ENCODE measurements at regions not wholly inside any gene's neighbourhood (a gene's known extent, or its start where the extent isn't known, plus 50 kb on each side); places are given as distances from the start of the nearest gene placed in this dataset.

GRCh38 chr16:86051368-86052114 is 152.6 kb downstream of the IRF8 start (continued):
- no peak for TF ChIP-seq EZH2phosphoT487 (IDR thresholded peaks at IDR 0.05; ENCODE audit: borderline replicate concordance)
- TF ChIP-seq SP1 (IDR thresholded peaks at IDR 0.05; ENCODE audit: low read depth) = no peak
- no peak for TF ChIP-seq ELF1 (IDR thresholded peaks at IDR 0.05; ENCODE audit: borderline replicate concordance, low read depth)
- TF ChIP-seq CEBPB (IDR thresholded peaks at IDR 0.05; ENCODE audit: low read depth) = no peak
- no peak for TF ChIP-seq FOSL1 (IDR thresholded peaks at IDR 0.05; ENCODE audit: low read depth)
- TF ChIP-seq ZNF274 (IDR thresholded peaks at IDR 0.05; ENCODE audit: low read depth, low read length) = no peak

DNA sequence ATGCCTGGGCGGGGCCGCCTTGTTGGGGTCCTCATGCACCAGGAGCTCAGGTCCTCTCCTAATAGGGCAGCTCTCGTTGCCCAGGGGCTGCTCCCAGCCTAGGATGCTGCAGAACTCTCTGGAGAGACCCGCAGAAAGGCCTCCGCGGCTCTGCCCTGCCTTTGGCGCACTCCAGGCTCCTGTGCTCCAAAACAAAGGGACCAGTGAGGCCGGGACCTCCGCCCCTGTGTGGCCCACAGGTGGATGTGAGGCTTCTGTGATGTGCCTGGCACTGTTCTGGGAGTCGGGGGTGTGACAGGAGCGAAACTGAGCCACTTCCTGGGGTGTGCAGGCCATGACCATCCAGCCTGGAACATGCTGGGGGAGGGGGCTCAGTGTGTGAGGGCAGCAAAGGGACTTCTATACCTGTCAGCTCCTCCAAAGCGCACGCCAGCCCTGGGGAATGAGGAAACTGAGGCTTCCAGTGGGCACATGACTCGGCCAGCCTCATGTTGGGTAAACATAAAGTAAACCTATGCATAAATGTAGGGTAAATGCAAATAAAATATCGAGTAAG is 153.2 kb downstream of the IRF8 start:
- no peak overlapping the region for H3K4me3 ChIP-seq (replicated peaks in 1 of 2; ENCODE audit: low read depth in 1 of 2, low read length in 2 of 2)
- H3K9ac ChIP-seq (ENCODE audit: low read length) = no peak overlapping the region
- peaks cover 26% of the 10 kb centered on the region for H3K27me3 ChIP-seq (ENCODE audit: insufficient read depth, low read length)
- no peaks in the 10 kb centered on the region for H4K20me1 ChIP-seq (ENCODE audit: insufficient read depth)
- intact Hi-C loops (cut with micrococcal nuclease) = no loop called here
- BruUV-seq (replicated peaks) = no TSS peak
- no peak overlapping the region for H3K4me2 ChIP-seq (ENCODE audit: low read length)
- TF ChIP-seq, protein P1, sequence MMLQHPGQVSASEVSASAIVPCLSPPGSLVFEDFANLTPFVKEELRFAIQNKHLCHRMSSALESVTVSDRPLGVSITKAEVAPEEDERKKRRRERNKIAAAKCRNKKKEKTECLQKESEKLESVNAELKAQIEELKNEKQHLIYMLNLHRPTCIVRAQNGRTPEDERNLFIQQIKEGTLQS (IDR thresholded peaks at IDR 0.05) = no peak
- TF ChIP-seq, protein P2, sequence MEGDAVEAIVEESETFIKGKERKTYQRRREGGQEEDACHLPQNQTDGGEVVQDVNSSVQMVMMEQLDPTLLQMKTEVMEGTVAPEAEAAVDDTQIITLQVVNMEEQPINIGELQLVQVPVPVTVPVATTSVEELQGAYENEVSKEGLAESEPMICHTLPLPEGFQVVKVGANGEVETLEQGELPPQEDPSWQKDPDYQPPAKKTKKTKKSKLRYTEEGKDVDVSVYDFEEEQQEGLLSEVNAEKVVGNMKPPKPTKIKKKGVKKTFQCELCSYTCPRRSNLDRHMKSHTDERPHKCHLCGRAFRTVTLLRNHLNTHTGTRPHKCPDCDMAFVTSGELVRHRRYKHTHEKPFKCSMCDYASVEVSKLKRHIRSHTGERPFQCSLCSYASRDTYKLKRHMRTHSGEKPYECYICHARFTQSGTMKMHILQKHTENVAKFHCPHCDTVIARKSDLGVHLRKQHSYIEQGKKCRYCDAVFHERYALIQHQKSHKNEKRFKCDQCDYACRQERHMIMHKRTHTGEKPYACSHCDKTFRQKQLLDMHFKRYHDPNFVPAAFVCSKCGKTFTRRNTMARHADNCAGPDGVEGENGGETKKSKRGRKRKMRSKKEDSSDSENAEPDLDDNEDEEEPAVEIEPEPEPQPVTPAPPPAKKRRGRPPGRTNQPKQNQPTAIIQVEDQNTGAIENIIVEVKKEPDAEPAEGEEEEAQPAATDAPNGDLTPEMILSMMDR (IDR thresholded peaks at IDR 0.05 in 2 of 3, conservative IDR thresholded peaks at IDR 0.05 in 1 of 3; ENCODE audit: borderline replicate concordance in 1 of 3, insufficient read depth in 1 of 3, low read depth in 2 of 3, low read length in 2 of 3) = no peak
- no peak overlapping the region for H2AFZ ChIP-seq (ENCODE audit: low read depth, low read length, poor library complexity, severe bottlenecking)
- H3K9me2 ChIP-seq (ENCODE audit: insufficient read depth) = no peaks in the 10 kb centered on the region
- no peaks in the 10 kb centered on the region for H3K4me1 ChIP-seq (ENCODE audit: control insufficient read depth in 1 of 2, insufficient read depth in 2 of 2, low read length in 2 of 2)
- ATAC-seq (no peak), DNase-seq (ENCODE audit: low read depth, low spot score) (no peak)
- H3K79me2 ChIP-seq (ENCODE audit: insufficient read depth, low read length) = no peaks in the 10 kb centered on the region
- ChIA-PET RAD21 (ENCODE audit: low non-redundant PET in 1 of 2, low total read pairs in 2 of 2, uncharacterized antibody in 2 of 2, unreplicated experiment in 2 of 2) (no interaction called here), CTCF (interaction anchor here (0.6 kb wide), 1 partner anchor 394 kb away, joined by 3 read pairs; no protein-coding TSS in a partner anchor), POLR2A (no interaction called here)
- H3K9me3 ChIP-seq (ENCODE audit: control insufficient read depth in 1 of 2, insufficient read depth in 1 of 2, low read depth in 1 of 2, low read length in 2 of 2) = no peaks in the 10 kb centered on the region
- H3K27ac ChIP-seq (ENCODE audit: low read depth, low read length) = no peak overlapping the region
- no peaks in the 10 kb centered on the region for H3K36me3 ChIP-seq (ENCODE audit: control insufficient read depth in 1 of 2, insufficient read depth in 2 of 2, low read length in 2 of 2)
